Endothelial cell of umbilical vein (primary cell): ENCODE measurements at regions not wholly inside any gene's neighbourhood (a gene's known extent, or its start where the extent isn't known, plus 50 kb on each side); places are given as distances from the start of the nearest gene placed in this dataset.

Source experiments
- BruUV-seq: library from RNA; stranded (reverse); fragments of 400-500 nt; replicated peaks from 2 replicates; lab custom pipeline; 2021; lab: Mats Ljungman, UMichigan
- CTCF ChIA-PET: fragments of 300-600, 350-600 bp; sonication (Branson Sonifier 250); formaldehyde crosslinking; loops from one replicate; lab custom pipeline; 2021; ENCODE audit warnings: antibody characterized with exemption, inconsistent platforms; lab: Charles Lee
- POLR2A ChIA-PET: fragments of 300-600, 350-600 bp; sonication (Branson Sonifier 250); formaldehyde crosslinking; loops from one replicate; lab custom pipeline; 2021; ENCODE audit warnings: antibody characterized with exemption, inconsistent platforms; lab: Charles Lee
- DNase-seq: peaks from one replicate; pipeline ENCODE4 v3.0.0-alpha.2; 2011; ENCODE audit warnings: low read depth, low spot score
- FAIRE-seq: peaks from 2 replicates; lab custom pipeline; 2011; peaks lifted over from hg19 to GRCh38; lab: Jason Lieb, UNC
- H2AFZ ChIP-seq: 2 replicates; pipeline ENCODE4 v1.6.0; 2012; ENCODE audit warnings: low read depth, low read length, control low read depth, inconsistent platforms
- H3K27ac ChIP-seq: 2 replicates; pipeline ENCODE4 v1.5.1; 2011; ENCODE audit warnings: low read depth, mild to moderate bottlenecking, control low read depth, low read length, moderate library complexity; ENCODE audit not compliant: insufficient read depth
- H3K27me3 ChIP-seq, 2 experiments: 2 replicates each; pipeline versions ENCODE4 v1.6.0 to v1.6.1; 2011; ENCODE audit warnings: low read length in 2 of 2, mixed read lengths in 1 of 2; ENCODE audit not compliant: control insufficient read depth in 2 of 2, insufficient read depth in 2 of 2
- H3K36me3 ChIP-seq, 2 experiments: 2 replicates in 1 of 2; 3 replicates in 1 of 2; pipeline ENCODE4 v1.5.1; 2011; ENCODE audit warnings: low read length in 2 of 2, mild to moderate bottlenecking in 1 of 2, moderate library complexity in 1 of 2; ENCODE audit not compliant: control insufficient read depth in 2 of 2, insufficient read depth in 2 of 2; ENCODE audit errors: extremely low read depth in 1 of 2
- H3K4me1 ChIP-seq: 3 replicates; pipeline ENCODE4 v1.5.1; 2011; ENCODE audit warnings: mild to moderate bottlenecking, low read length; ENCODE audit not compliant: control insufficient read depth, insufficient read depth; ENCODE audit errors: extremely low read depth
- H3K4me2 ChIP-seq: 2 replicates; pipeline ENCODE4 v1.6.1; 2011; ENCODE audit warnings: low read length, control low read depth, mixed read lengths; ENCODE audit not compliant: insufficient read depth
- H3K4me3 ChIP-seq, 3 experiments: fragments of 200-600 bp in 1 of 3; sonication (generic), shearing (Covaris generic) in 1 of 3; replicated peaks in 1 of 3; 2 replicates each; pipeline ENCODE4 v1.5.1; 2011 to 2016; ENCODE audit warnings: control low read depth in 3 of 3, low read length in 3 of 3, mild to moderate bottlenecking in 2 of 3, inconsistent platforms in 1 of 3, low read depth in 1 of 3, moderate library complexity in 1 of 3; ENCODE audit not compliant: insufficient read depth in 1 of 3
- H3K79me2 ChIP-seq: 2 replicates; pipeline ENCODE4 v1.6.0; 2012; ENCODE audit warnings: low read length, inconsistent platforms; ENCODE audit not compliant: control insufficient read depth, insufficient read depth
- H3K9ac ChIP-seq: replicated peaks from 2 replicates; pipeline ENCODE3; 2011; ENCODE audit warnings: low read length, control low read depth; ENCODE audit not compliant: insufficient read depth; ENCODE audit errors: extremely low read depth
- H3K9me1 ChIP-seq: replicated peaks from 3 replicates; pipeline ENCODE4 v1.6.0; 2011; ENCODE audit warnings: mild to moderate bottlenecking, low read length; ENCODE audit not compliant: control insufficient read depth, insufficient read depth; ENCODE audit errors: extremely low read depth
- H3K9me3 ChIP-seq: replicated peaks from 2 replicates; pipeline ENCODE4 v1.5.1; 2012; ENCODE audit warnings: low read length, inconsistent platforms; ENCODE audit not compliant: control insufficient read depth, insufficient read depth
- H4K20me1 ChIP-seq: replicated peaks from 2 replicates; pipeline ENCODE3; 2011; ENCODE audit warnings: mild to moderate bottlenecking, low read length; ENCODE audit not compliant: control insufficient read depth, insufficient read depth; ENCODE audit errors: extremely low read depth
- CTCF ChIP-seq, 2 donors: IDR thresholded peaks; 1 replicate in 1 of 2; 2 replicates in 1 of 2; pipeline ENCODE4 v1.5.1; 2011; ENCODE audit warnings: low read length in 2 of 2, mild to moderate bottlenecking in 2 of 2, moderate library complexity in 2 of 2, control low read depth in 1 of 2, inconsistent platforms in 1 of 2, low read depth in 1 of 2; ENCODE audit not compliant: insufficient read depth in 1 of 2; ENCODE audit errors: extremely low read depth in 1 of 2
- EZH2 ChIP-seq: IDR thresholded peaks from 2 replicates; pipeline ENCODE4 v1.6.1; 2012; ENCODE audit warnings: borderline replicate concordance, low read depth, mild to moderate bottlenecking, moderate library complexity, low read length, inconsistent platforms; ENCODE audit not compliant: severe bottlenecking
- FOS ChIP-seq: IDR thresholded peaks from 2 replicates; pipeline ENCODE4 v1.6.1; 2011; ENCODE audit warnings: mild to moderate bottlenecking, low read length, moderate library complexity, borderline replicate concordance; ENCODE audit not compliant: insufficient read depth
- GATA2 ChIP-seq: IDR thresholded peaks from 2 replicates; pipeline ENCODE4 v1.7.0; 2011; ENCODE audit warnings: low read depth, mild to moderate bottlenecking, moderate library complexity, mixed read lengths, low read length; ENCODE audit not compliant: insufficient read length, insufficient read depth
- dilution Hi-C: fragments of 300-500 bp; cut with MboI; formaldehyde crosslinking; loops from one replicate; pipeline ENCODE4 v1.15.0; 2019; ENCODE audit warnings: low sequenced_read_pairs; ENCODE audit not compliant: extremely low pct_ligation_motif_present
- intact Hi-C: fragments of 100-400 bp; cut with micrococcal nuclease; formaldehyde crosslinking; loops from one replicate; pipeline ENCODE4 v1.10.0; 2022

GRCh38 chr3:110405830-110406585 lies 665.6 kb upstream of the NECTIN3 start:
- Histone ChIP-seq H3K9me1 (no peaks in the 10 kb centered on the region), H3K4me1 (no peaks in the 10 kb centered on the region), H3K9me3 (no peaks in the 10 kb centered on the region), H3K4me3 (no peak overlapping the region), H3K4me2 (no peak overlapping the region), H3K27ac (no peak overlapping the region), H3K27me3 (no peaks in the 10 kb centered on the region), H3K79me2 (no peaks in the 10 kb centered on the region), H3K9ac (no peak overlapping the region), H2AFZ (no peak overlapping the region), H4K20me1 (no peaks in the 10 kb centered on the region), H3K36me3 (no peaks in the 10 kb centered on the region)
- TF ChIP-seq GATA2 = no peak
- no peak for TF ChIP-seq FOS
- TF ChIP-seq EZH2 = no peak
- no peak for TF ChIP-seq CTCF (IDR thresholded peaks at IDR 0.05; ENCODE audit: extremely low read depth in 1 of 2, insufficient read depth in 1 of 2, low read depth in 1 of 2, low read length in 2 of 2)
- intact Hi-C loops = no loop called here
- ChIA-PET POLR2A (no interaction called here), CTCF (interaction anchor here (1.2 to 1.4 kb wide), 2 partner anchors 14 to 35 kb away, joined by 4 read pairs; no protein-coding TSS in a partner anchor)
- no TSS peak for BruUV-seq
- dilution Hi-C loops = no loop called here
- FAIRE-seq = no peak
- no peak for DNase-seq
